ENCODE measurements at regions not wholly inside any gene's neighbourhood (a gene's known extent, or its start where the extent isn't known, plus 50 kb on each side); places are given as distances from the start of the nearest gene placed in this dataset.

DNA sequence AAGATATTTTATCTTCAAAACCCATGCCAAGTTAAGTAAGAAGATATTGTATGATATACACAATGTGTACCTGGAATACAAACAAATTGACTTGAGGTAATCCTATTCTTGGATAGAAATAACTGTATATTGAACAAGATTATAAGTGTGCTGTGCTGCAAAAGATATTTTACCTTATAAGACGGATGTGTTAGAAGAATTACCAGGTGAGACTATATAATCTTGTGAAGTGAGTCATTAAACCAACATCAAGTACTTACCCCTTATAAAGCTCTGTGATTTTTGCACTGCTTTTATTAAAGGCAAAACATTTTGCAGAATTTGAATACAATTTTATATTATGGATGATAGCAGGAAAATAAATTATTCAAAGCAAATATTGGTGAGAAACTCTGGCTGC is 570.0 kb downstream of the MMUT start:
- DNase-seq = no peak

DNA sequence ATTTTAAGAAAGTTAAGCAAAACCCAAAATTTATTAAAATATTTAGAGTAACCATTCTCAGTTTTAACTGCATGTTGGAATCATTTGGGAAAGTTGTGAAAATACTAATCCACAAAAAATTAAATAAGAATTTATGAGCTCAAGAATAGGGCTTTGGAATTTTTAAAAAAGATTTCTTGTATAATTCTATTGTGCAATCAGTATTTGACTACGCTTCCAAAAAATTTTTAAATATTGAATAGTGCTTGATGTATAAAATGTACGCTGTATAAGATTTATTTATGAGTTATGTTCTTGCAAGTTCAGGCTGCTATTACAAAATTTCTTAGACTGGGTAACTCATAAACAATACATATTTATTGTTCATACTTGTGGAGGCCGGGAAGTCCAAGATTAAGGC is 571.7 kb downstream of the MMUT start:
- no peak for DNase-seq

DNA sequence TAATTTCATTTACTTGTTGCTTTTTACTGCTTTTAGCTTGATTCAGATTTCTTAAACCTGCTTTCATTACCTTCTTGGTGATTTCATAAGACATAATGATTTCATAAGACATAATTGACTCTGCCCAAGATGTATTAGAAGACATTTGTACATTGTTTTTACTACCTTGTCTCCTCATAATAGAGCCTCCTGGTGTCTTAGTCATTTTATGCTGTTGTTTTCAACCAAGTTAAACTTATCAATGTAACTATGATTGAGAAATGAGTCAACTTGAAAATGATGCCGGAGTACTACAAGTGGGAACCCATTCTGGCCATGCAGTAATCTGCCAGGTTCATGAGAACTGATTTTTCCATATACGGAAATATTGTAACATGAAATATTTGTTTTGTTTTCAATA is 573.6 kb downstream of the MMUT start:
- DNase-seq = no peak

DNA sequence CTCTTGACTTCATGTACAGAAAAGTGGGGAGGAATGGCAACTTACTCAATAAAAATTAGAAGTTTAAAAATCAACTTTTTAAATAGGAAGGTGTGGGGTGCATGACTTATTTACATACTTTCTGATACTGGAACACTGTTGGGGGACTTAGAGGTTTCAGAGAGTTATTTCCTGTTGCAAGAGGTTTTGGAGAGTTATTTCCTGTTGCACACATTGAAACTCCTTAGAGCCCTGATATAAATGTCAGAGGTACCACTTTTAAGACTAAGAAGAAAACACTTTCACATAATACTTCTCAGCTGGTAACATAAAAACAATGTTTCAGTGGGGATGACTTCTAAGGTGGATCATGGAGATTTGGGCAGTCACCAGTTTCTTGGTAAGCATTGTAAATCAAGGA is 579.9 kb downstream of the MMUT start:
- peak; percentile 13 for DNase-seq

DNA sequence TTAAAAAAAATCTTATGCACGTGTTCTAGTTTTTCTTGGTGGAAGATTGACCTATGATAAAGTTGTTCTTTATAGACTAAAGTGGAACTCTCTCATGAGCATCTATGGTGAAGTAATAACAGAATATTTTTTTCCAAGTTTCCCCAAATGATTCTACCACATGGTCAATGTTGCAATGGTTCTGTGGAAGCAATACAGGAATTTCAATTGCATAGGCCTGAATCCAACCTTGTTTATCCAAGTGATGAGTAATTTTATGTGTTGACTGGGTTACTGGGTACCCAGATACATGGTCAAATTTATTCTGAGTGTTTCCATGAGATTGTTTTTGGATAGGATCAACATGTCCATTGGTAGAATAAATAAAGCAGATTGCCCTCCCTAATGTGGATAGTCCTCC is 581.5 kb downstream of the MMUT start:
- DNase-seq = no peak

DNA sequence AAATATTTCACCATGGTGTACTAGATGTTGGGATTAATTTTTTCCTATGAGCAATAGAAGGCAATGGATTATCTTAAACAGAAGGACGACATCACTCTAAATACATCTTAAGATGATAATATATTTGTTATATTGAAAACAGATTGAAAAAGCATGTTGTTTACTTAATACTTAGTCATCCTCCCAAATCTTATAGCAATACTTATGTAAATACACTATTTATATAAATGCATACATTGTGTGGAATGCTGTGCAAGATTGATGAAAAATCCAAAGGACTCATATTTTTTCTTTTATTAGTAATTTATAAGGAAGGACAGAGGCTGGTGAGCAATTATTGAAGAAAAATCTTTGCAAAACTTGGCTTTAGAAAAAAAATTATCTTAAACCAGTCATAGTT is 593.5 kb downstream of the MMUT start:
- no peak for DNase-seq

DNA sequence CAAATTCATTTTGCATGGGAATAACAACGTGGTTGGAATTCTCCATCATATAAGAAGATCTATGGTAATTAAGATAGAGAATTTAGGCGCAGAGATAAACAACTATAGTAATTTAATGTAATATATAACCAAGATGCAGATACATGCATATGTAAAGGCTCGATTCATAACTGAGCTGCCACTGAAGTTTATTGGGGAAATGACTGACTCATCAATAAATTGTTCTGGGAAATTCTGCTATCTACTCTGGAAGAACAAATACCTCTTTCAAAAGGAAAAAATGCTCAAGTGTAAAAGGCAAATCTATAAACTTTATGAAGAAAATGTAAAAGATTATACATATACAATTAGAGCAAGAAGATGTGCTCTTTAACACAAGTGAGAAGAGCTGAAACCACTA is 596.4 kb downstream of the MMUT start:
- DNase-seq = no peak

DNA sequence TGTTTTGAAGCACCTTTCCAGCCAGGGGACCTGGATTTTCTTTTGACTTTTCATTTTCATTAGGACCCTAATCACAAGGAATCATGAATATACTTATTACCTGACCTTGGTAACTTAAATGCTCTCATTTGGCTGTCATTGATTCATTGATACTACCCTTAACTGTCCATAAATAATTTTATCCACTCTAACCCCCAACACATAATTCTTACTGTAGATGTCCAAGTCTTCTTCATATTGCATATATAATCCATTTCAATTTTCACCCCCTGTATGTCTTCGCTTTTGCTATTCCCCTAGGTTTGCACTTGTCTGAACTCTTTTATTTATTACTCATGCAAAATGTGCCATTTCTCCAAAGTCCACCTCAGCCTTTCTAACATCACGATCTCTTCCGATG is 602.9 kb downstream of the MMUT start:
- no peak for DNase-seq

DNA sequence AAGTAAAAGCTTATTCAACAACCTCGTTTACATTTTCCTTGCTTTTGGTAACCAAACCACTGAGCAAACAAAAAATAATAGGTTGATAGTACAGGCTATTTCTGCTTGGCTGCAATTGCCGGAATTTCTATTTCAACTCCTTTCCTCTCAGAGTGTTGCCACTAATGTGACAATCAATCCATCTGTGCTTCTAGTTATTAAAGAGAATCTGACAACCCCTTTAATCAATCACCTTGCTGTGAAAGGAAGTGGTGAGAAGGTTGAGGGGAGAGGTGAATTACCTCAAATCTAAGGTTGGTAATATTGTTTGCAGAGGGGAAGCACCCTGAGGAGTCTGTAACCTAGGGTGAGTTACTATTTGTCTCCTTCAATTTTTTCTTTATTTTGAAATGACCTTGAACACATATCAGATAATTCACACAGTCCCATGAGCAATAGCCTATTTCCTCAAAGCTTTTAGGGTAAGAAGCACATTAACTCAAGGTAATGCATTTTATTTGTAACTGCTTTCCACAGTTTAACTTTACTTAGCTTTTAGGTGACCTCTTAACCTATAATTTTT is 603.4 kb downstream of the MMUT start:
- no peak for DNase-seq

DNA sequence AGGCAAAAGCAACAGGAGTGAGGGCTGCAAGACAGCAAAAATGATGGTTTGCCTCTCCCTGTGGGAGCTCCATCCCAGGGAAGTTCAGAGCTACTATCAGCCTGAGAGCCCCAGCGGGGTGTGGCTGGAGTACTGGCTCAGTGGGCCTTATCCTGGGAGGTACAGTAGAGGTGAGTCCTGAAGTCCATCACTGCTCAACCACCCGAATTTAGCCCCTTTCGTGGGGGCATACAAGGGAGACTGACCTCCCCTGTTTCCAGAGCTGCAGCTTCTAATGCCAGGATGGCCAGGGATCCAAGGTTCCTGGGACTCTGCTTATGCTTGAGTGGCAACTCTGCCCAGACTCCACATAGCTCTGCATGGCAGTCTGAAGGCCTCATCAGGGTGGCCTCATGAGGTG is 617.8 kb downstream of the MMUT start:
- no peak for DNase-seq

DNA sequence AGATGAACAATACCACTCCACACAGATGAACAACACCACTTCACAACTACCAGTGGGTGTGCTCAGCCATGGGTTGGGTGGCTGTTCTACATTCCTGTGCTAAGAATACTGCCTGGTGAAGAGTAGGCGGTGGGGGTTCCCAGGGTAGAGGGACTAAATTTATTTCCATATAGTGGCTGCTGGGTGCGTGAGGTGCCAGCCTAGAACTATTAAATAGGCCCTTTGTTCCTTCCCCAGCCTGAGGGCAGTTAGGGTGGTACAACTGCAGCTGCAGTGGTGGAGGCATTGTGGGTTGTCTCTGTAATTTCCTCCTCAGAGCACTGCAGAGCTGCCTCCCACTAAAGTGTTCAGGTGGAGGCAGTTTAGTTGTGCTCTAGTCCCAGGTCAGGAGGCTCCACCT is 618.4 kb downstream of the MMUT start:
- DNase-seq = no peak

DNA sequence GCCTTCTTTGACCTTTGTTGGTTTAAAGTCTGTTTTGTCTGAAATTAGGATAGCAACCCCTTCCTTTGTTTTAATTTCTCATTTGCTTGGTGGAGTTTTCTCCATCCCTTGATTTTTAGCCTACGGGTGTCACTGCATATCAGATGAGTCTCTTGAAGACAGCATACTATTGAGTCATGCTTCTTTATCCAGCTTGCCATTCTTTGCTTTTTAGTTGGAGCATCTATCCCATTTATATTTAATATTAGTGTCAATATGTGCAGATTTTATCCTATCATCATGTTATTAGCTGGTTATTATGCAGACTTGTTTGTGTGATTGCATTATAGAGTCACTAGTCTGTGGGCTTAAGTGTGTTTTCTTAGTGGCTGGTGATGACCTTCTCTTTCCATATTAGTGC is 622.2 kb downstream of the MMUT start:
- DNase-seq = no peak

DNA sequence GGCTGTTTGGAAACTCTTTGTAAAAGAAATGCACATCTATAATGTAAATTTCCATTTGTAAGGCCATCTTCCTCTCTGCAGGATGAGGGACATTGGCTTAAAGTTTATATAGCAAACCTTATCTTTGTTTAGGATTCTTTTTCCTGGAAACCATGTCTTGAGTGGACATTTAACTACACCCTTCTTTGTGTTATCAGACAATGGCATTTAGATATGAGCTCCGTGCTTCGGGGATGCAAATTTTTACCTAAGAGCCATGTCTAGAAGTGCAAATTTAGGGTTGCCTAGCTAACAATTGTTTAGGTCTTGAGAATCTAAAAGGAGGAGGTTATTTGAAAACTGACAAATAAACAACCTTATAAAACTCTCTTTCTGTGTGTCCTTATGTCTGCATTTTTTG is 623.8 kb downstream of the MMUT start:
- no peak for DNase-seq

DNA sequence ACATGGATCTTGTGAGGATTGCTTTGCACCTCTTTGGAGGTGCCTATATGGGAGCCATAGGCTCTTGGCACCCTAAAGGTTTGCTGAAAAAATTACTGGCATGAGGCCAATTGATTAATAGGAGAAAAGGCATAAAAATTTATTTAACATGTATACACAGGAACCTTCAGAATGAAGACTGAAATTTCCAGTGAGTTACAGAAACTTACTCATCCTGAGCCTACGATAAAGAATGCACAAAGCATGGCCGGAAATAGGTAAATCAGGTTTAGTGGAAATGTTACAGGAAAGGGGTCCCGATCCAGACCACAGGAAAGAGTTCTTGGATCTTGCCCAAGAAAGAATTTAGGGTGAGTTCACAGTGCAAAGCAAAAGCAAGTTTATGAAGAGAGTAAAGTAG is 625.3 kb downstream of the MMUT start:
- no peak for DNase-seq

DNA sequence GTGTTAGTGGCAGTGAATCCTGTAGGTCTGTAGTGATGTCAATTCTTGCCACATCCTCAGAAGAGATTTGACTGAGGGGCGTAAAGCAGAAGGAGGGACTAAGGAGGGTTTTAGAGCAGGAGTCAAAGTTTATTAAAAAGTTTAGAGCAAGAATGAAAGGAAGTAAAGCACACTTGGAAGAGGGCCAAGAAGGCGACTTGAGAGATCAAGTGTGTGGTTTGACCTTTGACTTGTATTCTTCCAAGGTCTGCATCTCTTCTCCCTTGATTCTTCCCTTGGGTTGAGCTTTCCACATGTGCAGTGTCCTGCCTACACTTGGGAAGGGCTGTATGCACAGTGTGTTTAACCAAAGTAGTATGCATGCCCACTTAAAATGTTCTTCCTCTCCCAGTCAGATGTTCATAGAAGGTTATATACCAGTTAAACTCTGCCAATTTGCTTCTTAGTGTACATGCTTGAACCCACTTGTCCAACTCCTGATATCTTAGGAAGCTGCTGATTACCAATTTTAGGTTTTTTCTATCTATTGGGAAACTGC is 627.6 kb downstream of the MMUT start:
- DNase-seq = peak; percentile 60

DNA sequence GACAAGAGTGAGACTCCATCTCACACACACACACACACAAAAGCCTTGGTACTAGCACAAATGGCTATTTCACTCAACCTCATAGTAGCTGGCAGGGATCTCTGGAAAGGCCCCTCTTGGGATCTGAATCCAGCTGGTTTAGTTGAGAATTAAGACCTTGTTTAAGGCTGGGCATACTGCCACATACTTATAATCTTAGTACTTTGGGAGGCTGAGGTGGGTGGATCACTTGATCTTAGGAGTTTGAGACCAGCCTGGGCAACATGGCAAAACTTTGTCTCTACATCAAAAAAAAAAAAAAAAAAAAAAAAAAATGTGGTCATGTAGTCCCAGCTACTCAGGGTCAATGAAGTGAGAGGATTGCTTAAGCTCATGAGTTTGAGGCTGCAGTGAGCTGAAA is 628.3 kb downstream of the MMUT start:
- DNase-seq = no peak

DNA sequence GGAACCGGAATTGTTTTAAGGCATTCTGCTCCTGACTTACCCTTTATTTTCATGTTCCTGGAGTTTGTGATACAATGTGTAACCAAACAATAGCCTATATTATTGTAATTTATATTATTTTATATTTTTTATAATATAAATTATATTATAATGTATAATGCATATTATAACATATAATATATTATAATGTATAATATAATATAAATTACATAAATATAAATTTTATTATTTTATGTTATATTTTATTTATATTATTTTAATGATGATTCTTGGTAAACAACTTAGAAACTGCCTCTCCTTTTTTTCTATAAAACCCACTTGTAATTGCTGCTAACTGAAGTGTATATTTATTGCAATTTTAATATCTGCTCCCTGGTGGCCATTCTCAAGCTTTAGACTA is 629.1 kb downstream of the MMUT start:
- no peak for DNase-seq

DNA sequence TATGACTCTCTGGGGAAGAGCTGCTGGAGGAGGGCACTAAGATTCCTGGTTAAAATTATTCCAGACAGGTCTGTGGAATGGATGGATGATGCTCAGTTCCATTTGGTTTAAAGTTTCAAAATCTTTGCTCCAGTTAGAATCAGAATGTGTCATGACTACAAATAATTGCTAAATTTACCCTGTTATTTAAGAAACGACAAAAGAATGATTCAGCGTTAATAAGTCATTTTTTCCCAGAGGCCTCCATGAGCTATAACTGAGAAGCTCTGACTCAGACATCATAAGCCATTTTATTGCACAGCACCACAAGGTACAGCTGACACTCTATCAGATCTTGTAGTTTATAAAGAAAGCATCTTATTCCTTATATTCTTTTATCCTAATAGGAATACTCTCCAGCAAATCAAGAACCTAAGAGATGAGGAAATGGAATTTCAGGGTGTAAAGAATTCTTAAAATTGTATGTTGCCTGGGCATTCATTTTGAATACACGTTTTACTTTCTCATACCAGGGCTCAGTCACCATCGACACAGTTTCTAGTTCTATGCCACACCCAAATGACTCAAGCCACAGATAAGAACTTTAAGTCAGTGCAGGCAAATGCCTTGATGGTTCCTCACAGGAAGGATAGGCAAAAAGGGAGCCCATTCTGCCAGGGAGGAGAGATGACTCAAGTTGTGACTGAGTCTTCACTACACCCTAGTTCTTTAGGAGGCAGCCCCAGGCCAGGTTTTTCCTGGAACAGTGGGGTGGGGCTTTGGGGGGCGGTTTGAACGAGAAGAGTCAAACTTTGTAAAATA is 636.0 kb downstream of the MMUT start:
- peak; percentile 70 for DNase-seq

DNA sequence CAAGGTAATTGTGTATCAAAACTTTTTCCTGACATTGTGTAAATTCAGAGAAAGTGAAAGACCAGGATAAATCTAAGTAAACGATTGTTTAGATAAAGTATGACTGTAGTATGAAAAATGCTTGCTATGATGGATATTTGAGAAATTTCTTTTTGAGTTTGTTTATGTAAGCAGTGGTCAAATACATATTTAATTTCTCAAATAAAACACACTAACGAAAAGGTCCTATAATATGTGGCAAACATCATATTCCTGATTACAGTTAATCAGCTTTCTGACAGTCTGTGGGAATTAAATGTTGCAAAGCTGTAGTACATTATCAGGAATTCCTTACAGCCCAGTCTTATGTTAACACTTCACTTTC is 636.9 kb downstream of the MMUT start:
- no peak for DNase-seq

DNA sequence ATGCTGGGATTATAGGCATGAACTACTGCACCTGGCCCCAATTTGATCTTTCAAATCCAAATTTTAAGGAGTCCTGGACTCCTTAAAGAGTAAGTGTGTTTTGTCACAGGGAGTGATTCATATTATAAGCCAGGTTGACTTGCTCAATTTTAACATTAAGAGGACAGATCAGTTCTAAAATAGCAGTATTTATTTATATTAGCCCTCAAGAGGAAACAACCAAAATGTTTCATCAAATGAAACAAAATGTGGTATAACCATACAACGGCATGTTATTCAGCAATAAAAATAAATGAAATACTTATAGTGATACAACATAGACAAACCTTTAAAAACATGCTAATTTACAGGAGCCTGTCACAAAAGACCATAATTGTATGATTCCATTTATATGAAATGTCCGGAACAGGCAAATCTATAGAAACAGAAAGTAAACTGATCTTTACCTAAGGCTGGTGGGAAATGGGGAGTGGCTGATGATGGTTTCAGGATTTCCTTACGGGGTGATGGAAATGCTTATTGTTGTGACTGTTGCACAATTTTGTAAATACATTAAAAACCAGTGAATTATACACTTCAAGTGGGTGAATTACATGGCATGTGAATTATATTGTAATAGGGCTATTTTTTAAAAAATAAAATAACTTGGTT is 637.4 kb downstream of the MMUT start:
- DNase-seq = peak; percentile 55

DNA sequence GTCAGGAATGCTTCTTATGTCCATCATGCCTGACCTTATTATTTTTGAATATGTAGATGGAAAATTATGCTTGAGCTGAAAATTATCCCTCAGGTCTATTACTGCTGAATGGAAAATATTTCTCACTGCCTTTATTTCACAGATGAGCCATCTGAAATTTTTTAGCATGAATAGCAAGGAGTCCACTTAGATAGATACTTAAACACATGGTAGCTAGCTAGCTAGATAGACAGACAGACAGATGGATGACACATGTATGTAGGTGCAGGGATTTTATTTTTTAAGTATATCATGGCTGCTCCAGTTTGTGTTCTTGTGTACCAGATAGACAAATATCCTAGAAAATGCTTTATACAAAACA is 645.0 kb downstream of the MMUT start:
- DNase-seq = no peak

DNA sequence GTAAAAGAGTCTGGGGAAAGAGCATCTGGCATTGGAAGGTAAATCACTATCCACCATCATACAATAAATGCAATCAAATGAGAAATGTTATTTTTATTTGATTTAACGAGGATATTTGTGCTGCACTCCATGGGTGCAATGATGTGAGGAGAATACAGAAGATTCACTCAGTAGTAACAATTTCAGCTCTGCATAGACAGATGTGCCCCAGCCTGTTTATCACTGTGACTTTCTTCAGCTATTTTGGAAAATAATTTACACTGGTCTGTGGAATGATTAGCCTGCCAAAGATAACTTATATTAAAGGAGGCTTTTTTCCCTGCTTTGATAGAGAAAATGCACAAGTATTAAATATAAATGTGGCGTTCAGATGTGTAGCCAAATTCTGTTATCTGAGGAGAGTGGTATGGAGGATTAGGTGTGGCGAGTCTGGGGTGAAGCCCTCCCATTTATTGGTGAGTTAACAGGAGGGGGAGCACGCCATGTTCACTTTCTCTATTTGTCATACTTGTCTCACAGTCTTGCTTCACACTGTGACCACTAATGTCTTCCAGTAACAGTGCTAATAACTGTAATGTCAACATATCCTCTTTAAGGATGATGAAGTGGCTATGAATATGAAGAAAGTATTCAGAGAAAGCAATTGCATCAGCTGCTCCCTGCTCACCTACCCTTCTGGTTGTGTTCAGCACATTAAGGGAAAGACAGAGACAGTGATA is 645.6 kb downstream of the MMUT start:
- no peak for DNase-seq

DNA sequence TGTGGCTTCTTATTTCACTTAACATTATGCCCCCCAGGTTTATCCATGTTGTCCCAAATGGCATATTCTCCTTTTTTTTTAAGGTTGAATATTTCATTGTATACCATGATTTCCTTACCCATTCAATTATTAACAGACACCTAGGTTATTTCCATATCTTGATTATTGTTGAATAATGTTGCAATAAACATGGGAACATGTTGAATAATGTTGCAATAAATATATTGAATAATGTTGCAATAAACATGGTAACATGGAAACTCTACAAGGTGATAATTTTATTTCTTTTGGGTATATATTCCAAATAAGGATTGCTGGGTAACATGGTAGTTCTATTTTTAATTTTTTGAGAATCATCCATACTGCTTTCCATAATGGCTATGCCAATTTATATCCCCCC is 648.1 kb downstream of the MMUT start:
- no peak for DNase-seq

DNA sequence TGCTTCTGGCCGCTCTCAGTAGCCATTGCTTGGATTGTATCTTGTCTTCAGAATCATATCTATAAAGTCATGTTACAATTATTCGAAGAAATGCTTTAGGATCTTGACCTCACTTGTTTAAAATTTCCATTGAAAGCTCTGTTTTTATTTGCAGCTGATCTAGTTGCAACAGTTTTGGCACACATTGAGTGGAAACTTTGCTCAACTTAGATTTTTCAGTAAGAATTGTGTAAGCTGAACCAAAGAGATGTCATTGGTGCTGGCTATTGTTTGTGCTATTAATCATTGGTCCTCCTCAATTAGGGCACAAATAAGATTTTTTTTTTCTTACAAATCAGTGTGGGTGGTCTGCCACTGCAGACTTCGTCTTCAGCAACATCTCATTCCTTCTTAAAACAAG is 649.2 kb downstream of the MMUT start:
- no peak for DNase-seq
